ENCODE measurements at regions not wholly inside any gene's neighbourhood (a gene's known extent, or its start where the extent isn't known, plus 50 kb on each side); places are given as distances from the start of the nearest gene placed in this dataset.

- no peaks in the 10 kb centered on the region for H3K36me3 ChIP-seq (ENCODE audit: control insufficient read depth, low read depth, low read length)
- H3K27ac ChIP-seq (ENCODE audit: low read length), result no peak overlapping the region
- H3K27me3 ChIP-seq (ENCODE audit: control insufficient read depth, insufficient read depth, low read length), result no peaks in the 10 kb centered on the region
- H3K4me3 ChIP-seq (ENCODE audit: low read length), result no peak overlapping the region
- H3K9ac ChIP-seq (ENCODE audit: low read length), result no peak overlapping the region
- H3K9me3 ChIP-seq (ENCODE audit: control insufficient read depth, low read depth, low read length), result no peaks in the 10 kb centered on the region
- peaks cover 5% of the 10 kb centered on the region for H3K4me1 ChIP-seq (ENCODE audit: control insufficient read depth, low read depth, low read length)
Measured at GRCh38 chr9:90455316-90455715, 187.3 kb downstream of the DIRAS2 start.

GRCh38 chr9:90457386-90458190, 185.0 kb downstream of the DIRAS2 start:
- peaks cover 9% of the 10 kb centered on the region for H3K4me1 ChIP-seq (ENCODE audit: control insufficient read depth, low read depth, low read length)
- H3K27me3 ChIP-seq (ENCODE audit: control insufficient read depth, insufficient read depth, low read length), result no peaks in the 10 kb centered on the region
- no peak overlapping the region for H3K27ac ChIP-seq (ENCODE audit: low read length)
- H3K9me3 ChIP-seq (ENCODE audit: control insufficient read depth, low read depth, low read length), result no peaks in the 10 kb centered on the region
- H3K4me3 ChIP-seq (ENCODE audit: low read length), result no peak overlapping the region
- no peak overlapping the region for H3K9ac ChIP-seq (ENCODE audit: low read length)
- no peaks in the 10 kb centered on the region for H3K36me3 ChIP-seq (ENCODE audit: control insufficient read depth, low read depth, low read length)

GRCh38 chr9:90458485-90458884, 184.1 kb downstream of the DIRAS2 start:
- Histone ChIP-seq H3K4me3 (ENCODE audit: low read length) (no peak overlapping the region), H3K27me3 (ENCODE audit: control insufficient read depth, insufficient read depth, low read length) (no peaks in the 10 kb centered on the region), H3K9me3 (ENCODE audit: control insufficient read depth, low read depth, low read length) (no peaks in the 10 kb centered on the region), H3K27ac (ENCODE audit: low read length) (no peak overlapping the region), H3K9ac (ENCODE audit: low read length) (no peak overlapping the region), H3K4me1 (ENCODE audit: control insufficient read depth, low read depth, low read length) (peaks cover 9% of the 10 kb centered on the region), H3K36me3 (ENCODE audit: control insufficient read depth, low read depth, low read length) (no peaks in the 10 kb centered on the region)

GRCh38 chr9:90459321-90459720, 183.3 kb downstream of the DIRAS2 start:
- no peaks in the 10 kb centered on the region for H3K36me3 ChIP-seq (ENCODE audit: control insufficient read depth, low read depth, low read length)
- no peaks in the 10 kb centered on the region for H3K9me3 ChIP-seq (ENCODE audit: control insufficient read depth, low read depth, low read length)
- H3K4me3 ChIP-seq (ENCODE audit: low read length), result no peak overlapping the region
- no peak overlapping the region for H3K27ac ChIP-seq (ENCODE audit: low read length)
- H3K9ac ChIP-seq (ENCODE audit: low read length), result no peak overlapping the region
- peaks cover 9% of the 10 kb centered on the region for H3K4me1 ChIP-seq (ENCODE audit: control insufficient read depth, low read depth, low read length)
- H3K27me3 ChIP-seq (ENCODE audit: control insufficient read depth, insufficient read depth, low read length), result no peaks in the 10 kb centered on the region

- Histone ChIP-seq H3K36me3 (ENCODE audit: control insufficient read depth, low read depth, low read length) (no peaks in the 10 kb centered on the region), H3K9me3 (ENCODE audit: control insufficient read depth, low read depth, low read length) (no peaks in the 10 kb centered on the region), H3K4me3 (ENCODE audit: low read length) (no peak overlapping the region), H3K9ac (ENCODE audit: low read length) (no peak overlapping the region), H3K27ac (ENCODE audit: low read length) (no peak overlapping the region), H3K4me1 (ENCODE audit: control insufficient read depth, low read depth, low read length) (peaks cover 9% of the 10 kb centered on the region), H3K27me3 (ENCODE audit: control insufficient read depth, insufficient read depth, low read length) (no peaks in the 10 kb centered on the region)
Measured at GRCh38 chr9:90460220-90460619, 182.4 kb downstream of the DIRAS2 start.

- H3K27ac ChIP-seq (ENCODE audit: low read length), result no peak overlapping the region
- no peaks in the 10 kb centered on the region for H3K36me3 ChIP-seq (ENCODE audit: control insufficient read depth, low read depth, low read length)
- H3K4me1 ChIP-seq (ENCODE audit: control insufficient read depth, low read depth, low read length), result peaks cover 7% of the 10 kb centered on the region
Measured at GRCh38 chr9:90464978-90465377, 177.6 kb downstream of the DIRAS2 start.

GRCh38 chr9:90466441-90466840, 176.2 kb downstream of the DIRAS2 start:
- no peak overlapping the region for H3K9ac ChIP-seq (ENCODE audit: low read length)
- no peaks in the 10 kb centered on the region for H3K4me1 ChIP-seq (ENCODE audit: control insufficient read depth, low read depth, low read length)
- H3K9me3 ChIP-seq (ENCODE audit: control insufficient read depth, low read depth, low read length), result no peaks in the 10 kb centered on the region
- no peak overlapping the region for H3K27ac ChIP-seq (ENCODE audit: low read length)
- no peaks in the 10 kb centered on the region for H3K27me3 ChIP-seq (ENCODE audit: control insufficient read depth, insufficient read depth, low read length)
- H3K36me3 ChIP-seq (ENCODE audit: control insufficient read depth, low read depth, low read length), result no peaks in the 10 kb centered on the region
- no peak overlapping the region for H3K4me3 ChIP-seq (ENCODE audit: low read length)

More at GRCh38 chr9:90464978-90465377, 177.6 kb downstream of the DIRAS2 start:
- no peak overlapping the region for H3K9ac ChIP-seq (ENCODE audit: low read length)
- no peak overlapping the region for H3K4me3 ChIP-seq (ENCODE audit: low read length)
- no peaks in the 10 kb centered on the region for H3K27me3 ChIP-seq (ENCODE audit: control insufficient read depth, insufficient read depth, low read length)
- H3K9me3 ChIP-seq (ENCODE audit: control insufficient read depth, low read depth, low read length), result no peaks in the 10 kb centered on the region

- no peaks in the 10 kb centered on the region for H3K27me3 ChIP-seq (ENCODE audit: control insufficient read depth, insufficient read depth, low read length)
- no peak overlapping the region for H3K9ac ChIP-seq (ENCODE audit: low read length)
- H3K27ac ChIP-seq (ENCODE audit: low read length), result no peak overlapping the region
- no peak overlapping the region for H3K4me3 ChIP-seq (ENCODE audit: low read length)
- H3K36me3 ChIP-seq (ENCODE audit: control insufficient read depth, low read depth, low read length), result no peaks in the 10 kb centered on the region
- H3K4me1 ChIP-seq (ENCODE audit: control insufficient read depth, low read depth, low read length), result no peaks in the 10 kb centered on the region
- no peaks in the 10 kb centered on the region for H3K9me3 ChIP-seq (ENCODE audit: control insufficient read depth, low read depth, low read length)
Measured at GRCh38 chr9:90469435-90469834, 173.2 kb downstream of the DIRAS2 start.

GRCh38 chr9:90469865-90470387, 172.7 kb downstream of the DIRAS2 start:
- Histone ChIP-seq H3K4me3 (ENCODE audit: low read length) (no peak overlapping the region), H3K9ac (ENCODE audit: low read length) (no peak overlapping the region), H3K27me3 (ENCODE audit: control insufficient read depth, insufficient read depth, low read length) (no peaks in the 10 kb centered on the region), H3K9me3 (ENCODE audit: control insufficient read depth, low read depth, low read length) (no peaks in the 10 kb centered on the region), H3K4me1 (ENCODE audit: control insufficient read depth, low read depth, low read length) (no peaks in the 10 kb centered on the region), H3K27ac (ENCODE audit: low read length) (no peak overlapping the region), H3K36me3 (ENCODE audit: control insufficient read depth, low read depth, low read length) (no peaks in the 10 kb centered on the region)

GRCh38 chr9:90476058-90476457, 166.6 kb downstream of the DIRAS2 start:
- no peak overlapping the region for H3K4me3 ChIP-seq (ENCODE audit: low read length)
- no peaks in the 10 kb centered on the region for H3K36me3 ChIP-seq (ENCODE audit: control insufficient read depth, low read depth, low read length)
- no peaks in the 10 kb centered on the region for H3K4me1 ChIP-seq (ENCODE audit: control insufficient read depth, low read depth, low read length)
- H3K27ac ChIP-seq (ENCODE audit: low read length), result no peak overlapping the region
- no peak overlapping the region for H3K9ac ChIP-seq (ENCODE audit: low read length)
- H3K9me3 ChIP-seq (ENCODE audit: control insufficient read depth, low read depth, low read length), result no peaks in the 10 kb centered on the region
- no peaks in the 10 kb centered on the region for H3K27me3 ChIP-seq (ENCODE audit: control insufficient read depth, insufficient read depth, low read length)

GRCh38 chr9:90477535-90477934, 165.1 kb downstream of the DIRAS2 start:
- no peak overlapping the region for H3K4me3 ChIP-seq (ENCODE audit: low read length)
- no peaks in the 10 kb centered on the region for H3K36me3 ChIP-seq (ENCODE audit: control insufficient read depth, low read depth, low read length)

GRCh38 chr9:90478821-90479220, 163.8 kb downstream of the DIRAS2 start:
- Histone ChIP-seq H3K4me1 (ENCODE audit: control insufficient read depth, low read depth, low read length) (no peaks in the 10 kb centered on the region), H3K4me3 (ENCODE audit: low read length) (no peak overlapping the region), H3K9me3 (ENCODE audit: control insufficient read depth, low read depth, low read length) (no peaks in the 10 kb centered on the region), H3K27ac (ENCODE audit: low read length) (no peak overlapping the region), H3K36me3 (ENCODE audit: control insufficient read depth, low read depth, low read length) (no peaks in the 10 kb centered on the region), H3K9ac (ENCODE audit: low read length) (no peak overlapping the region), H3K27me3 (ENCODE audit: control insufficient read depth, insufficient read depth, low read length) (no peaks in the 10 kb centered on the region)

More at GRCh38 chr9:90477535-90477934, 165.1 kb downstream of the DIRAS2 start:
- Histone ChIP-seq H3K9ac (ENCODE audit: low read length) (no peak overlapping the region), H3K27me3 (ENCODE audit: control insufficient read depth, insufficient read depth, low read length) (no peaks in the 10 kb centered on the region), H3K4me1 (ENCODE audit: control insufficient read depth, low read depth, low read length) (no peaks in the 10 kb centered on the region), H3K9me3 (ENCODE audit: control insufficient read depth, low read depth, low read length) (no peaks in the 10 kb centered on the region), H3K27ac (ENCODE audit: low read length) (no peak overlapping the region)
